ENCODE measurements at regions not wholly inside any gene's neighbourhood (a gene's known extent, or its start where the extent isn't known, plus 50 kb on each side); places are given as distances from the start of the nearest gene placed in this dataset.
"Not testable (repeated sequence)": the region's sequence is repeated elsewhere in the genome, so short reads cannot be mapped to it uniquely, and the experiment has no call there.

DNA sequence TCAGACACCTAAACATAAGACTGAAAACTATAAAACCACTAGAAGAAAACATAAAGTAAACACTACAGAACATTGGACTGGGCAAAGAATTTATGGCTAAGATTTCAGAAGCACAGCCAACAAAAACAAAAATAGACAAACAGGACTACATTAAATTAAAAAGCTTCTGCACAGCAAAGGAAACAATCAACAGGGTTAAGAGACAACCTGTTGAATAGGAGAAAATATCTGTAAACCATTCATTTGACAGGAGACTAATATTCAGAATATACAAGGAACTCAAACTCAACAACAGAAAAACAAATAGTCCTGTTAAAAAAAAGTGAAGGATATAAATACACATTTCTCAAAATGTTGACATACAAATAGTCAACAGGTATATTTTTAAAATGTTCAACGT is 106.7 kb upstream of the FANCL start:
- no peak overlapping the region for H3K27ac ChIP-seq

DNA sequence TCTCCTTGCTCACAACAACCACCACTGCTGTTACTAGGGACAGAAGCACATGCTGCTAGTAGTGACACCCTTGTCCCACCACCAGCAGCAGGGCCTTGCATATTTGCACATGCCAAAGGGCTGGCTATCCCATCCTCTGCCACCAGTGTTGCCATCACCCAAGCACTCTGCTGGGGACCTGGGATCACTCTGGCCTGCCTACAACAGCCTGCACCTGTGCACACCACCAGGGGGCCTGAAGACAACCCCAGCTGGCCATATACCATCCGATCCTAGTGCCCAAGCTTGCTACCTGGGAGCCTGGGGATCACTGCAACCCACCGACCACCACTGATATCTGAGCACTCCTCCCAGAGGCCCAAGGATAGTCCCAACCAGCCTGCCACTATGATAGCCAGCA is 99.9 kb upstream of the FANCL start:
- no peak overlapping the region for H3K27ac ChIP-seq
- H3K4me3 ChIP-seq = no peak overlapping the region
- H3K27me3 ChIP-seq = no peaks in the 10 kb centered on the region
- DNase-seq (ENCODE audit: low spot score in 2 of 2) = no peak
- H3K36me3 ChIP-seq = no peaks in the 10 kb centered on the region
- TF ChIP-seq POLR2AphosphoS5 (IDR thresholded peaks at IDR 0.05) (no peak), EP300 (IDR thresholded peaks at IDR 0.05) (no peak)
- no CpG with 5 or more reads among the region's 2 CpGs for WGBS
- H3K4me1 ChIP-seq = no peaks in the 10 kb centered on the region
- H3K9me3 ChIP-seq = no peaks in the 10 kb centered on the region

More for the DNA sequence above, 106.7 kb upstream of the FANCL start:
- H3K4me1 ChIP-seq = no peaks in the 10 kb centered on the region
- no peaks in the 10 kb centered on the region for H3K9me3 ChIP-seq
- H3K27me3 ChIP-seq = no peaks in the 10 kb centered on the region
- TF ChIP-seq POLR2A (IDR thresholded peaks at IDR 0.05) (no peak), POLR2AphosphoS5 (IDR thresholded peaks at IDR 0.05) (no peak), EP300 (IDR thresholded peaks at IDR 0.05) (no peak)
- TF ChIP-seq, protein P1, sequence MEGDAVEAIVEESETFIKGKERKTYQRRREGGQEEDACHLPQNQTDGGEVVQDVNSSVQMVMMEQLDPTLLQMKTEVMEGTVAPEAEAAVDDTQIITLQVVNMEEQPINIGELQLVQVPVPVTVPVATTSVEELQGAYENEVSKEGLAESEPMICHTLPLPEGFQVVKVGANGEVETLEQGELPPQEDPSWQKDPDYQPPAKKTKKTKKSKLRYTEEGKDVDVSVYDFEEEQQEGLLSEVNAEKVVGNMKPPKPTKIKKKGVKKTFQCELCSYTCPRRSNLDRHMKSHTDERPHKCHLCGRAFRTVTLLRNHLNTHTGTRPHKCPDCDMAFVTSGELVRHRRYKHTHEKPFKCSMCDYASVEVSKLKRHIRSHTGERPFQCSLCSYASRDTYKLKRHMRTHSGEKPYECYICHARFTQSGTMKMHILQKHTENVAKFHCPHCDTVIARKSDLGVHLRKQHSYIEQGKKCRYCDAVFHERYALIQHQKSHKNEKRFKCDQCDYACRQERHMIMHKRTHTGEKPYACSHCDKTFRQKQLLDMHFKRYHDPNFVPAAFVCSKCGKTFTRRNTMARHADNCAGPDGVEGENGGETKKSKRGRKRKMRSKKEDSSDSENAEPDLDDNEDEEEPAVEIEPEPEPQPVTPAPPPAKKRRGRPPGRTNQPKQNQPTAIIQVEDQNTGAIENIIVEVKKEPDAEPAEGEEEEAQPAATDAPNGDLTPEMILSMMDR (IDR thresholded peaks at IDR 0.05) = no peak
- no peaks in the 10 kb centered on the region for H3K36me3 ChIP-seq
- WGBS = 38% methylated on average over 1 of the region's 1 CpG
- H3K4me3 ChIP-seq = no peak overlapping the region
- no peak for DNase-seq (ENCODE audit: low spot score in 2 of 2)

DNA sequence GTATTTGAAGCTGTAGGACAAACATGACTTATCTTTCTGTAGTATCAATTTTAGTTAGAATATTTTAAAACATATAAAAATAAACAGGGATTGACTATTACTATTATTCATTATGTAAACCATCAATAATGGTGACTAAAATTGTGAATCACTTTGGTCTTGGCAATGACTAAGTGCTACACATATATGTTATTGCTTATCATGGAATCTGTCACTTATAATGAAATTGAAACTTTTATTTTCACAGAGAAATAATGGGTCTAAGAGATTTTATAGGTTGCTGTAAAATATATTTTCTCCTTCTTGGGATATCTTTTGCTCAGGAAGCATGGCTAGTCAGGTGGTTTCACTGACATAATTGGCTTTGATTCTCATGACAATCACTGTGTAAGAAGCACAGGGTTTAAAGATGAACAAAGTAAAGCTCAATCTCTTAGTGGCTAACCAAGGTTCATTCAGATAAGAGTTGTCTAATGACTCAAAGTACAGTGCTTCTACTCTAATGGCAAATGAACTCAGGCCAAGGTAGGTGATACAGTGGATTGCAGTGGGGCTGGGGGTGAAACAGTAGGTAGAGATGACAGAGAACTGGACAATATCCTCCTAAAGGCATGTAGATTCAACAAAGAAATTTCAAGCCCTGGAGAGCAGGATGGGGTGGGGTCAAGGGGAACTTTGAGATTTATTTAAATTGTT is 98.6 kb upstream of the FANCL start:
- no peak for DNase-seq (ENCODE audit: low spot score in 2 of 2)
- H3K9me3 ChIP-seq = no peaks in the 10 kb centered on the region
- H3K27me3 ChIP-seq = no peaks in the 10 kb centered on the region
- no peaks in the 10 kb centered on the region for H3K4me1 ChIP-seq
- H3K4me3 ChIP-seq = no peak overlapping the region
- H3K36me3 ChIP-seq = no peaks in the 10 kb centered on the region
- H3K27ac ChIP-seq = no peak overlapping the region
- no peak for TF ChIP-seq EP300 (IDR thresholded peaks at IDR 0.05)
- TF ChIP-seq POLR2A (IDR thresholded peaks at IDR 0.05) = no peak
- TF ChIP-seq, protein P1 (IDR thresholded peaks at IDR 0.05) = no peak
- no peak for TF ChIP-seq POLR2AphosphoS5 (IDR thresholded peaks at IDR 0.05)

DNA sequence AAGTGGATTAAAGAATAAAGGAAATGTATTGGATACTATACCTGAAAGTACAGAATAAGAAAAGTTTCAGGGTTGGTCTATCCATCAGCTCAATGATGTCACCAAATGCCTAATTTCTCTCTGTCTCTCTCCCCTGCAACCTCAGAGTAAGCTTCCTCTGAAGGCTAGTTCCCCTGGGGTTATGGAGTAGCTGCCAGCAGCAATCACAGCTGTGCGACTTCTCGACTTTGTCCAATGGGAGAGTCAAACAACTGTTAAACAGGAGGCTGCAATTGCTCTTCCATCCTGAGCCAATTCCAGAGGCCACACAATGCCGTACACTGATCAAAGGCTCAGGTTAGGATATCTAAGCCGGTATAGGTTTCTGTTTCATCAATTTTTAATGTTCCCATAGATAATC is 95.3 kb upstream of the FANCL start:
- no peaks in the 10 kb centered on the region for H3K9me3 ChIP-seq
- H3K36me3 ChIP-seq = no peaks in the 10 kb centered on the region
- no peaks in the 10 kb centered on the region for H3K4me1 ChIP-seq
- no peak for DNase-seq (ENCODE audit: low spot score in 2 of 2)
- 42% methylated on average over 4 of the region's 4 CpGs for WGBS
- H3K27me3 ChIP-seq = no peaks in the 10 kb centered on the region
- no peak overlapping the region for H3K4me3 ChIP-seq
- no peak overlapping the region for H3K27ac ChIP-seq
- TF ChIP-seq POLR2AphosphoS5 (IDR thresholded peaks at IDR 0.05) = no peak
- TF ChIP-seq, protein P1 (IDR thresholded peaks at IDR 0.05) = no peak
- no peak for TF ChIP-seq EP300 (IDR thresholded peaks at IDR 0.05)
- no peak for TF ChIP-seq POLR2A (IDR thresholded peaks at IDR 0.05)

DNA sequence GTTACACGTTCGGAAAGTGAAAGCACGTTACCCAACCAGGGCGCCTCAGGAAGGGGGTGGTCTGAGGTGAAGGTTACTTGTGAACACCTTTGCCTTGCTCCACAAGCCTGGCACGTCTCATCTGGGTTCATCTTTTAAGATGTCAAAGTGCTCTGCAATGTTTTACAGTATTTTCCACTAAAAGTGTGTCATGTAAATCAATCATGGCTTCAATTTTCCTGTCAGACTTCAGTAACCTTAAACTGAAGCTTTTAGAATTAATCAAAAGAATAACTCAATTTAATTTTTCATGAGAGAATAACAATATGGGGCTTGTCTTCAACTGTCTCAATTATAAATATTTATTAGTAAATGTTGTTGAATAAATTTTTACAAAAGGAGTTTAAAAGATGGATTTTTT is 93.3 kb upstream of the FANCL start:
- 55% methylated on average over 5 of the region's 5 CpGs for WGBS
- H3K36me3 ChIP-seq = no peaks in the 10 kb centered on the region

DNA sequence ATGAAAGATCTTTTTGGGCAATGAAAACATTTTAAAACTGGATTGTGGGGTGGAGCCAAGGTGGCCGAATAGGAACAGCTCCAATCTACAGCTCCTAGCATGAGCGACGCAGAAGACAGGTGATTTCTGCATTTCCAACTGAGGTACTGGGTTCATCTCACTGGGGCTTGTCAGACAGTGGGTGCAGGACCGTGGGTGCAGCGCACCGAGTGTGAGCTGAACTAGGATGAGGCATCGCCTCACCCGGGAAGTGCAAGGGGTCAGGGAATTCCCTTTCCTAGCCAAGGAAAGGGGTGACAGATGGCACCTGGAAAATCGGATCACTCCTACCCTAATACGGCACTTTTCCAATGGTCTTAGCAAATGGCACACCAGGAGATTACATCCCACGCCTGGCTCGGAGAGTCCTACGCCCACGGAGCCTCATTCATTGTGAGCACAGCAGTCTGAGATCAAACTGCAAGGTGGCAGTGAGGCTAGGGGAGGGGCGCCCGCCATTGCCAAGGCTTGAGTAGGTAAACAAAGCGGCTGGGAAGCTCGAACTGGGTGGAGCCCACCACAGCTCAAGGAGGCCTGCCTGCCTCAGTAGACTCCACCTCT is 84.3 kb upstream of the FANCL start:
- H3K27ac ChIP-seq; H3K4me3 ChIP-seq; H3K9me3 ChIP-seq; H3K36me3 ChIP-seq; DNase-seq (ENCODE audit: low spot score in 2 of 2); H3K4me1 ChIP-seq; H3K27me3 ChIP-seq: not testable (repeated sequence)
- WGBS = 86% methylated on average over 18 of the region's 18 CpGs

More for the DNA sequence above, 93.3 kb upstream of the FANCL start:
- no peak for DNase-seq (ENCODE audit: low spot score in 2 of 2)
- Histone ChIP-seq H3K27ac (no peak overlapping the region), H3K4me3 (no peak overlapping the region), H3K4me1 (no peaks in the 10 kb centered on the region), H3K9me3 (no peaks in the 10 kb centered on the region), H3K27me3 (no peaks in the 10 kb centered on the region)
- TF ChIP-seq, protein P1 (IDR thresholded peaks at IDR 0.05) = no peak
- no peak for TF ChIP-seq EP300 (IDR thresholded peaks at IDR 0.05)
- no peak for TF ChIP-seq POLR2A (IDR thresholded peaks at IDR 0.05)
- no peak for TF ChIP-seq POLR2AphosphoS5 (IDR thresholded peaks at IDR 0.05)
